HepG2 (cell line): ENCODE measurements at regions not wholly inside any gene's neighbourhood (a gene's known extent, or its start where the extent isn't known, plus 50 kb on each side); places are given as distances from the start of the nearest gene placed in this dataset.

Source experiments
- ATAD3A ChIP-seq: sonication (generic); formaldehyde crosslinking; IDR thresholded peaks from 2 replicates; pipeline ENCODE4 v1.4.0; 2020; ENCODE audit warnings: missing genetic modification reagents
- GZF1 ChIP-seq: sonication (generic); formaldehyde crosslinking; IDR thresholded peaks from 2 replicates; pipeline ENCODE4 v1.5.1; 2020; ENCODE audit warnings: mild to moderate bottlenecking, missing genetic modification reagents
- POLR2AphosphoS5 ChIP-seq: IDR thresholded peaks from 2 replicates; pipeline ENCODE4 v1.6.1; 2012; ENCODE audit warnings: low read depth, low read length
- ZNF431 ChIP-seq: sonication (generic); formaldehyde crosslinking; IDR thresholded peaks from 2 replicates; pipeline ENCODE4 v1.9.0; 2022; ENCODE audit warnings: missing genetic modification reagents, low read depth, mild to moderate bottlenecking, borderline replicate concordance
- ZNF746 ChIP-seq: sonication (generic); formaldehyde crosslinking; IDR thresholded peaks from 2 replicates; pipeline ENCODE4 v1.8.0; 2022; ENCODE audit warnings: mild to moderate bottlenecking, missing genetic modification reagents
- TF ChIP-seq, protein P1 (sequence below): sonication (generic); formaldehyde crosslinking; IDR thresholded peaks from 2 replicates; pipeline ENCODE4 v1.5.0; 2020; ENCODE audit warnings: mild to moderate bottlenecking, missing genetic modification reagents, moderate library complexity

GRCh38 chr1:178021950-178022349 is 52.1 kb upstream of the SEC16B start:
- TF ChIP-seq POLR2AphosphoS5, result 0 out of 2 replicates have a peak, but pooled peaks have one; percentile 39
- TF ChIP-seq GZF1 (CRISPR knock-in tag), result no peak
- TF ChIP-seq ATAD3A (CRISPR knock-in tag), result no peak
- no peak for TF ChIP-seq ZNF431 (CRISPR knock-in tag)
- TF ChIP-seq, protein P1, sequence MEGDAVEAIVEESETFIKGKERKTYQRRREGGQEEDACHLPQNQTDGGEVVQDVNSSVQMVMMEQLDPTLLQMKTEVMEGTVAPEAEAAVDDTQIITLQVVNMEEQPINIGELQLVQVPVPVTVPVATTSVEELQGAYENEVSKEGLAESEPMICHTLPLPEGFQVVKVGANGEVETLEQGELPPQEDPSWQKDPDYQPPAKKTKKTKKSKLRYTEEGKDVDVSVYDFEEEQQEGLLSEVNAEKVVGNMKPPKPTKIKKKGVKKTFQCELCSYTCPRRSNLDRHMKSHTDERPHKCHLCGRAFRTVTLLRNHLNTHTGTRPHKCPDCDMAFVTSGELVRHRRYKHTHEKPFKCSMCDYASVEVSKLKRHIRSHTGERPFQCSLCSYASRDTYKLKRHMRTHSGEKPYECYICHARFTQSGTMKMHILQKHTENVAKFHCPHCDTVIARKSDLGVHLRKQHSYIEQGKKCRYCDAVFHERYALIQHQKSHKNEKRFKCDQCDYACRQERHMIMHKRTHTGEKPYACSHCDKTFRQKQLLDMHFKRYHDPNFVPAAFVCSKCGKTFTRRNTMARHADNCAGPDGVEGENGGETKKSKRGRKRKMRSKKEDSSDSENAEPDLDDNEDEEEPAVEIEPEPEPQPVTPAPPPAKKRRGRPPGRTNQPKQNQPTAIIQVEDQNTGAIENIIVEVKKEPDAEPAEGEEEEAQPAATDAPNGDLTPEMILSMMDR, result no peak
- TF ChIP-seq ZNF746 (CRISPR knock-in tag), result no peak
